ENCODE measurements at regions not wholly inside any gene's neighbourhood (a gene's known extent, or its start where the extent isn't known, plus 50 kb on each side); places are given as distances from the start of the nearest gene placed in this dataset.
"Not testable (repeated sequence)": the region's sequence is repeated elsewhere in the genome, so short reads cannot be mapped to it uniquely, and the experiment has no call there.

DNA sequence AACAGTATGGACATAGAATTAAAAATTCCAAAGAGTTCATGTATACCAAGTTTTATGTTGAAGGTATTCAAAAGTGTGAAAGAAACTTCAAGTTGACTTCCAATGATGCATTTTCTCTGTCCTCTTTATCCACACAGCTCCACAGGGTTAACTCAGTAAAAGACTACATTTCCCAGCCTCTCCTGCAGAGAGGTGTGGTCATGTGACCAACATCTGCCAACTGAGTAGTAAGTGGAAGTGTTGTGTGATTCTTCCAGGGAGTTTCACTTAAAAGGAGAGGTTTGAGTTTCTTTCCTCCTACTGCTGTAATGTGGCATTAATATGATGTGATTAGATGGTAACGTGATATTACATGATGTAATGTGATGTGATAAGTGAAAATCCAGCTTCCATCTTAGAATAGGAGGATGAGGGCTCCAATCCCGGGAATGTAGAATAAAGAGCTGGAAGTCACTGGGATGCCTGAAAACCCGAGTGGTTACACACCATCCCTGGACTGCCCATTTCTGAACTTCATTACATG is 280.6 kb downstream of the ARRDC4 start:
- no peak for FAIRE-seq
- DNase-seq (ENCODE audit: insufficient read length, low spot score), result peak; percentile 8

DNA sequence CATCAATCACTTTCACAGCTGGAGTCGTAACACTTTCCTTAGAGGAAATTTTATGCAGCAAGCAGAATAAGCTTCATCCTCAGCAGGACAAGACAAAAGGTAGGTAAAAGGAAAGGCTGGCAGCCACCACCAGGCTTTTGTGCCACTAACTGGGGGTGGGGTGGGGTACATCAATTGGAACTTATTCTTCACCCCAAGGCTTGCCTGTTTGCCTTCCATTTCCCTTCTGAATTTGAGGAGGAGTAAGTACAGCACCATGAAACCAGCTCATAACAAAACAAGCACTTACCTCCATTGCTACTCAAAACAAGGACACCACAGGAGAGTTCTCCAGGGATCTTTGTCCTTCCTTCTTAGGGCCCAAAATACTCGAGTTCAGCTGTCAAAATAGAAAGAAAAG is 296.8 kb downstream of the ARRDC4 start:
- FAIRE-seq (no peak), DNase-seq (ENCODE audit: insufficient read length, low spot score) (no peak)

DNA sequence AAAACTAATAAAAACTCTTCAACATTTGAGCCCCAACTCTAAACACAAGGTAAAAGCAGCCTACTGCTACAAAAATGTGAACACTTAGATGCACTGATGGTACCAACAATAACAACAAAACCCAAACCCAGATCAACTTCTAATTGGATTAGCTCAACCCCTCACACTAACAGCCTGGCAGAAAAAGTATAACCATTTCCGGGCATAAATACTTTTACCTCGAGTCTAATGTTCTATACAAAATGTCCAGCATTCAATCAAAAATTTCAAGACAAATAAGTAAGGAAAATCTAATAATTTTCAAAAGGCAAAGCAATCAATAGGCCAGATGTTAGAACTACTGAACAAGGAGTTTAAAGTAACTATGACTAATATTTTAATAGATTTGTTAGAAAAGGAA is 303.3 kb downstream of the ARRDC4 start:
- FAIRE-seq (no peak), DNase-seq (ENCODE audit: insufficient read length, low spot score) (no peak)

DNA sequence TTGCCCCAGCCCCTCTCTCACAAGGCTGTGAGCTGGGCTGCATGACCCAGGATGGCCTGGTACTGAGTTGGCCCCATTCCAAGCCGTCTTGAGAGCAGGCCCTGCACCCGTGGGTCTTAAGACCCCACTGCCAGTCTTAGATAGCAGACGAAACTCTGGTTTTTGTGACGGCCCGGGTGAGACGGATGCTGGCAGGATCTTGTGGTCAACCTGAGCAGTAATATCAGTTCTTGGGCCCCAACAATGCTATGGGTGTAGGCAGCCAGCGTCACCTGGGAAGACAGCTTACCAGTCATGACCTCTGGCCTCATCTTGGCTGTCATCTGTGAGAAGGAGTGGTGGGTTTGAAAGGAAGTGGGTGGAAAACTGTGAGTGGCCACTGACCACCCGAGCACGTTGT is 305.8 kb downstream of the ARRDC4 start:
- no peak for FAIRE-seq
- no peak for DNase-seq (ENCODE audit: insufficient read length, low spot score)

DNA sequence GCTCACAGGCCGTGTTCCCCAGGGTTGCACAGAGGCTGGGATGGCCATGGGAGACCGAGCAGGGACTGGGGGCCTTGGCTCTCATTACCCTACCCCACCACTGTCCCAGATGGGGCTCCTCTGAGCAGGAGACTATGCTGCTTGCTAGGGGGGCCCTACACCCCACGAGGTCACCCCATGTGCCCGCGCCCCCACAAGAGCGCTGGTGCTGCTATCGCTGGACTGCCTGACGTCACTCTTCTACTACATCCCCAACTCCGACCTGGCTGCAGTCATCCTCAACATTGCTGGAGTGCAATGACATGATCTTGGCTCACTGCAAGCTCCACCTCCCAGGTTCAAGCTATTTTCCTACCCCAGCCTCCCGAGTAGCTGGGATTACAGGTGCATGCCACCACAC is 307.7 kb downstream of the ARRDC4 start:
- DNase-seq (ENCODE audit: insufficient read length, low spot score) (no peak), FAIRE-seq (no peak)

DNA sequence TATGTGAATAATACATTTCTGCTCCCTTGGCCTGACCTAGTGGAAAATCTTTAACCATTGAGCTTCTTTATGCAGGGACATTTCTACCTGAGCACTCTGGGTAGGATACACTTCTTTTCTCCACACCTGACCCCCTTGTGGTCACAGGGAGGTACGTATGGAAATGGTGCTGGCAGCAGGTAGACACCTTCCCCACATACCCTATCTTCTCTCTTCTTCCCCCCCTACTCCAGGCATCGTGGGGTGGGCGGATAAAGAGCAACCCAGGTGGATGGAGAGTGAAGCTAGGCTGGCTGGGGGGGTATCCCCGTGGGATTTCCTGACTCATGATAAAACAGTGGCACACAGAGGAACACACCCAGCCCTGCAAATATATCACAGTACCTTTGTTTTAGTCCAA is 312.1 kb downstream of the ARRDC4 start:
- FAIRE-seq (no peak), DNase-seq (ENCODE audit: insufficient read length, low spot score) (no peak)

DNA sequence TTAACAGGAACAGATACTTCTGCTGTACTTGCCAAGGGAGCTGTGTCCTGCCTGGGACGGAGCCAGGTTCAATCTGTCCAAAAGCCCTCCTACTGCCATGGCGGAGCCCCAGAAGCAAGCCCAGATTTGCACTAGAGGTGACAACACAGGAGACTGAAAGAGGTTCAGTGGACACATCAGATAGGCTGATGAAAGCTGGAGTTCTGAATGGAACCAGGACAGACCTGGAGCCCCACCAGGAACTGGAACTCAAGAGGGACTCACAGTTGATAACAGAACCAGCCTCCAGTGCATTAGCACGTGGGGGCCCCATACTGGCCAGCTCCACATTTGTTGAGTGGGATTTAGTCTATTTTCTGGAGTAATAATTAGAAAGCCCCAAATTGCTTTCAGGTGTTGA is 315.5 kb downstream of the ARRDC4 start:
- FAIRE-seq (no peak), DNase-seq (ENCODE audit: insufficient read length, low spot score) (no peak)

DNA sequence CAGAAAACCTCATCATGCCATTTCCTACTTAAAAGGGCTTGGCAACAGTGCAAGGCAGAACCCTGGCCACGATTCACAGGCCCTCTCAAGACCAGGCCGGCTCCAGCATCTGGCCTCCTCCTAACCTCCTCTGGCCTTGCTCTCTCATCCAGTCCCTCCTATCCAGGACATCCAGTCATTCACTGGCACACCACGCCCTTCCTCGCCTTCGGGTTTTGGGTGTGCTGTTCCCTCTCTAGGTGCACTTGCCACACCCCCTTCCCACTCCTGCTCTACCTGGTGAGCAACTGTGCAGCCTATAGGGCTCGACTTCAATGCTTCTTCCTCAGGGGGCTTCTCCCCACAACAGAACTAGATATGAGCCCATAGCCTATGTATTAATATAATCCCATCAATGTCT is 317.1 kb downstream of the ARRDC4 start:
- no peak for DNase-seq (ENCODE audit: insufficient read length, low spot score)
- no peak for FAIRE-seq

DNA sequence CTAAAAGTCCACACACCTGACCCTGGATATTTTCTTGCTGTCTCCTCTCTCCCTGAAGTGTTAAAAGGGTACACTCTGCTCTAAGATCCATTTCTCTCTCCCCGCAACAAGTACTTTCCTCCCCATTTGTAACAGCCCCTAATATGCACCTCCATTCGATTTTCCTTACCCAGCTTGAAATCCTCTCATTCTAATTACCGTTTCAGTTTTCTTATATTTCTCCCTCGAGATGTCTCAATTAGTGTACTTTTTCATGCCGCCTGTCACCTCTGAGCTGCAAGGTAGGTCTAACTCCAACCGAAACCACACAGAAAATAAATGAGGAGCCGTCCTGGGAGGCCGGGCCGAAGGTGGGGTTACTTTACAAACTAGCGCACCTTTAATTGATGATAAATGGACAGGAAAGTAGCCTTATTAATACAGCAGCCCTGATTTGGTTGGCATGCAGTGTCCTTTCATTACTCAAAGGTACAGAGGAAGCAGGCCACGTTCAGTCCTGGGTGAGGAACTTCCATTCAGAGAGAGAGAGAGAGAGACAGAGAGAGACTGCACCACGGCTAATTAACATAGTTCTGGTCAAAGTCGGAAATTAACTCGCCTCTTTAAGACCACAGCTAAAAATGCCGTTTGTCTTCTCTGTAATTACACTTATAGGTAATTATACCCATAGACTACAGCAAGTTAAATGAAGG is 319.9 kb downstream of the ARRDC4 start:
- DNase-seq (ENCODE audit: insufficient read length, low spot score), result no peak
- FAIRE-seq, result no peak

DNA sequence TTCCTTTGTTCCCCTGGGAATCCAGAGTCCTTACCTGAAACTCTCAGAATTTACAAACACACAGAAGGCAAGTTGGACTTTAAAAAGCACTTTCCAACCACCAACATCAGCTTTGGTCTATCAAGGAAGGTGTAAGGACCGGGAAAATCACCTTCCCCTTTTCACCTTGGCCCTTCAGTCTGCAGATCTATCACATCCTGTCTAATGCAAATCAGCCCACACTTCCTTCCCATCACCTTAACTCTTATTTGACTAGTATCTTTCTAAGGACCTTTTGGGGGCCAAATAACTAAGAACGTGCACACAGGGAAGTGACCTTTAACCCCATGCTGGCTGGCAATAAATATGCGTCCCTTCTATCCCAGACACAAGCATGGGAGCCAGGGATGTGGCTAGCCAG is 320.6 kb downstream of the ARRDC4 start:
- DNase-seq (ENCODE audit: insufficient read length, low spot score), result no peak

DNA sequence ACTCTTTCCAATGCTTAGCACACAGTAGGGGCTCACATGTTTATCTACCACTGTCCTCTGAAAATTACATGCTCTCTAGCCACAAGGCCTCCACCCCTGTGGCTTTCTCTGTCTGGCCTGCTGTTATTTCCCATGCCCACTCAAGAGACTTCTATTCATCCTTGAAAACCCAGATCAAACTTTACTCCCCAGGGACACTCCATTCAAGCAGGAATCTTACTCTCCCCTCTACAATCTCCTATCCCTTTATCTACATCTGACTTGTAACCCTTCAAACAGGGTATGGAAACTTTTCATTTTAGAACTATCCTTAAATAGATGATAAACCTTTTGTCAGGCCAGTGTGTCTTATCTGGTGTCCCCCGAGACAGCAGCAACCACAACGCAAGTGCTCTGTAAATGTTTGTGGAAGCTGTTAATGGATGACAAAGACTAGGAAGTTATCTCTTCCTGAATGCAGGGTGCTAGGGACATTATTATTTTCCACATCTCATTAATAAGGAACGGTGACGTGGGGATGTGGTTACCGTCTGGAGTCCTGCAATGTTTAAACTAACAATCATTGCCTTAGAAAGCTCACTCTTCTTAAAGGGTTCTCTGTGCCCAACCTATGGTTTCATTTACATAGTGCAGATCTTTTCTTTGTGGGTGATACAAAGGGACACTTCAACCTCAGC is 322.3 kb downstream of the ARRDC4 start:
- DNase-seq (ENCODE audit: insufficient read length, low spot score), result no peak

More for the DNA sequence above, 320.6 kb downstream of the ARRDC4 start:
- FAIRE-seq, result no peak

DNA sequence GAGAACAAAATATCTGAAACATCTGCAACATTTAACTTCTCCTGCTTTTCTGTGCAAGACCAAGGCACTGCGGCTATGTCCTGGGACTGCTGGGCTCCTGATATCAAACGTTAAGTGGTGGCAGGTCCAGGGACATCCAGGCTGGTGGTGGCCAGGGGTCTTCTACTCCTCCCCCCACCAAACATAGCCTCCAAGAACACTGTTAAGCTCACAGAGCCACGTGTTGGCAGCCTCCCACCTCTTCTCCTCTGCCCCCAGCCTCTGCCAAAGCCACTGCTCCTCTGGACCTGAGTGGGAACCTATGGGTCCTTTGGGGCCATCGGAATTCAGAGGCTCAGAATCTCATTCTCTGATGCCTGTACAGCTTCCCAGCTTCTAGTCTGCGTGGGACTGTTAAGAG is 325.7 kb downstream of the ARRDC4 start:
- DNase-seq (ENCODE audit: insufficient read length, low spot score), result no peak
- no peak for FAIRE-seq

More for the DNA sequence above, 322.3 kb downstream of the ARRDC4 start:
- FAIRE-seq, result no peak

DNA sequence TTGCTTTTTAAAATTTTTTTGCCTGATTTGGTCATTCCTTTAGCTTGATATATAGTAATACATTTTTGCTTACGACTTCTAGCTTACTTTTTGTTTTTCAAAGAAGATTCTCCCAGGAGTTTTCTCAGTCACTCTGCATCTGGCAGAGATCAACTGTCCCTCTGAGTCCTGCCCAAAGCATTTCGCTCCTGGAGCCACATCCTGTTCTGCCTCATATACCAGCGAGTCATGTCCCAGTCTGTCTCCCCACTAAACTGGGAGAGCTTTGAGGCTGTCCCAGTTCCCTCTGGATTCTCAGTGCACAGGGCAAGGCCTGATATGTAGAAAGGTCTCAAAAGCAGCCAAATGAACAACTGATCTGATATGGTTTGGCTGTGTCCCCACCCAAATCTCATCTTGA is 326.3 kb downstream of the ARRDC4 start:
- FAIRE-seq (no peak), DNase-seq (ENCODE audit: insufficient read length, low spot score) (no peak)

DNA sequence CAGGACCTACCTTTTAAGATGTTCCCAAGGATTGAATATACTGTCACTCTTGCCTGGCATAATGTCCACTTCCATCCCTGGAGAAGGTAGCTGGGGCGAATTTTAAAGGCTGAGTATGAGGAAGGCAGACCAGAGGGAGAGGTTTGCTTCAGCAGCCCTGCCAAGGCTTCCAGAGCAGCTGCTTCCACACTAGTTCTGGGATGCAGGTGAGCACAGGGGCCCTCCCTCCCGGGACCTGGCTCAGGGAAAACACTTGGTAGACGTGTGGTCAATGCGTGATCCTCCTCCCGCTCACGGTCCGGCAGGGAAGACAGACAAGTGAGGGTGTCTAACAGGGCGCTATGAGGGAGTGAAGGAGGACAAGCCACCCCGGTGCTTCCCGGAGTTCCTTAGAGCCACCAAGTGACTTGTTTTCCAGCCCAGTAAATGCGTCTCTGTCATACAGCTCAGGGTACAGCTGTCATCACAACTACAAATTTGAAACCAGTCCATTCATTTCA is 327.6 kb downstream of the ARRDC4 start:
- FAIRE-seq (no peak), DNase-seq (ENCODE audit: insufficient read length, low spot score) (no peak)

DNA sequence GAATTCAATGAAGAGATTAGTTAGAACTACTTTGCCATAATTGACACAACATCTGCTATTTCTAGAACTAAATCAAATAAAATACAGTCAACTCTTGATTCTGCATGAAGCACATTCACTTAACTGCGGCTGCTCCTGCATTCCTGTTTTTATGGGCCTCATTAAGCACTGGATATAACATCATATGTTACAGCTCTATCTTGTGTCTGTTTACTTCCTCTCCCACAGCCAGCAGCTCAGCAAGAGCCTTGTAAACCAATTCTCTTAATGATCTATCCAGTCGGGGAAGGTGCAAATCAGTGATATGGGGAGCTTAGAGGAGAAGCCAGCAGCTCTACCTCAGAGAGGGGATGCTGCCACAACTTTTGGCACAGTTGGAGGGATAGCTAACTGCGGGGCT is 329.2 kb downstream of the ARRDC4 start:
- no peak for DNase-seq (ENCODE audit: insufficient read length, low spot score)
- FAIRE-seq, result no peak

DNA sequence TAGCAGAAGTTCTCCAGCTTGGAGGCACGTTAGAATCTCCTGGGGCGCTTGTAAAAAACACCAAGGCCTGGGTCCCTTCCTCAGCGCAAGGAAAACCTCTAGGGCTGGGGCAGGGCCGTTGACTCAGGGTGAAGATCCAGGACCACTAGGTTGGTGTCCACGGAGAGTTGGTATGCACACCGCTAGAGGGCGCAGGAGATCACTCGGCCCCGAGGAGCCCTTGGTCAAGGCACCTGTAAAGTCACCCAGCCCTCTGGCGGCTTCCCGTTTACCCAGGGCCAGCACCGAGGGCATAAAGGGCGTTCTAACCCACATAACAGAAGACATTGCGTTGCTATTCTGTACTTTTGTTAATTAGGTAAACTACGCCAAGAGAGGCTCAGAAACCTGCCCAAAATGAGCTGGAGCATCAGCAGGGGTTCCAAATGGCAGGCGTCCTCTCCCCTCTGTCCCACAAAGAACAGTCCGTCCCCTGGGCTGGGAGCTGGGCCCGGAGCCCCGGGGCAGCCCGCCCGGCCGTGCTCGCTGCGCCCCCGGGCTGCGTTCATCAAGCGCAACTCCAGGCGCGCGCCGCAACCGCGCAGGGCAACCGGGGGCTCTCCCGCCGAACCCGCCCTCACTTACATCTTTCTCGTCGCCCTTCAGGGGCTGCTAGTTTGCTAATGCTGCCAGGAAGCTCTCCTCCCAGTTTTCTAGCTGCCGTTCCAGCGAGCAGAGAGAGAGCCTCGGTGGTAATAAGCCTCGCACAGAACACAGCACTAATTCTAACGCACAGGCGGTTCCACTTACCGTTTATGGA is 332.1 kb downstream of the ARRDC4 start:
- FAIRE-seq, result no peak
- DNase-seq (ENCODE audit: insufficient read length, low spot score), result peak; percentile 62

DNA sequence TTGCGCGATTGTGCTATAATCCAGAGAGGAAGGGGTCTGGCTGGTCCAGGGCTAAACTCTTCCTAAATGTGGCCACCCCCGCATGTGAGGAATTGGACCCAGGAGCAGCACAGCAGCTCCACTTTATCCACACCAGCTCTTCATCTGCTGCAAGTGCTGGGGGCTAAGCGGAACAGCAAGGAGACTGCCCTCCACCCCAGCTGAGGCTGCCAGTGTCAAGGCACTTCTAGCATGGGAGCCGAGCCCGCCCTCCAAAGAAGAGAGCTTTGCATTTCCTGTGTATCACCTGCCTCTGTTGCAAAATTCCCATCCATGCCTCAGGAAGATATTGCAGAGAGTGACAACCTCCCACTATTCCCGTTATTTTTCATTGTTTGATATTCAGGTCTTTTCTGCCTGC is 333.6 kb downstream of the ARRDC4 start:
- FAIRE-seq (no peak), DNase-seq (ENCODE audit: insufficient read length, low spot score) (no peak)

DNA sequence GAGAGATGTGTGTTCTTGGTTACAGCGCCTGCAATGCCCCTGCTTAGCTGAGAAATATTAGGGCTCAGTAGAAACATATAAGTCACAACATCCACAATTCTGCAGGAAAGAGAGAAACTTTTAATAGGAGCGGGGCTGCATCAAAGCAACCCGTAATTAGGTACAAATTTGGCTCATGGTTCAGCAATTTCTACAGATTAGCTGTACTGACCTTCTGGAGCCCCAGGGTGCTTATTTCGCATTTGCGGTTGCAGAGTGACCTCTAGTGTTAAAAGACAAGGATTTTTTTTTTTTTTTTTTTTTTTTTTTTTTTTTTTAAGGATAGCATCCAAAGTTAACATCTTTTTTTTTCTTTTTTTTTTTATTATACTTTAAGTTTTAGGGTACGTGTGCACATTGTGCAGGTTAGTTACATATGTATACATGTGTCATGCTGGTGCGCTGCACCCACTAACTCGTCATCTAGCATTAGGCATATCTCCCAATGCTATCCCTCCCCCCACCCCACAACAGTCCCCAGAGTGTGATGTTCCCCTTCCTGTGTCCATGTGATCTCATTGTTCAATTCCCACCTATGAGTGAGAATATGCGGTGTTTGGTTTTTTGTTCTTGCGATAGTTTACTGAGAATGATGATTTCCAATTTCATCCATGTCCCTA is 334.7 kb downstream of the ARRDC4 start:
- peak; percentile 59 for DNase-seq (ENCODE audit: insufficient read length, low spot score)
- FAIRE-seq, result not testable (repeated sequence)

DNA sequence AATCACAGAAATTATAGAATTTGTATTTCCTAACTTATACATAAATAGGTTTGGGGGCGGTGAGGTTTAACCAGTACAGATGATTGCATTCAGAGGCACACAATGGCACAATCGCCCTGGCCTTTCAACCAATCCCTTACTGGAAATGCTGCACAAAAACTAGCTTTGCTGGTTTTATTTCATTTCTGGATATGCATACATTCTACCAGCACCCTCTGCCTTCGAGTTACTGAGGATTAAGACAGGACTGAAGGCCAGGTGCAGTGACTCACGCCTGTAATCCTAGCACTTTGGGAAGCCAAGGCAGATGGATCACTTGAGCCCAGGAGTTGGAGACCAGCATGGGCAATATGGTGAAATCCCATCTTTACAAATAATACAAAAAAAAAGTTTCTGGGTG is 336.1 kb downstream of the ARRDC4 start:
- DNase-seq (ENCODE audit: insufficient read length, low spot score) (no peak), FAIRE-seq (no peak)

DNA sequence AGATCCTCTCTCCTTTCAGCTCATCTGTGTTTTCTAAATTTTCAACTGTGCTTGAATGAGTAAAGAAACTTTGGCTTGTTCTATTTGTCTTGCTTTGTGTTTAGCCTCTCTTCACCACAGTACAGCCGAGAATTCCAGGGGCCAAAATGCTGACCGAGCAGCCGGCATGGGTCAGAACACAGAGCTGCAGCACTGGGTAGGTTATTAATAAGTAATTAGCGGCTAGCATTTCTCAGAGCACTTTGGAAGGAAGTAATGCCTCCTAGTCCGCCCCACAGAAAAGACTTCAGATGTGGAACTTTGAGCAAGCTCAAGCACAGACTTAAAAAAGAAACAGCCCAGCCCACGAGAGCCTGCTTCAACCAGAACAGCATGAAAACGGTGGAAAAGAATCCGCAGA is 343.9 kb downstream of the ARRDC4 start:
- DNase-seq (ENCODE audit: insufficient read length, low spot score) (no peak), FAIRE-seq (no peak)

DNA sequence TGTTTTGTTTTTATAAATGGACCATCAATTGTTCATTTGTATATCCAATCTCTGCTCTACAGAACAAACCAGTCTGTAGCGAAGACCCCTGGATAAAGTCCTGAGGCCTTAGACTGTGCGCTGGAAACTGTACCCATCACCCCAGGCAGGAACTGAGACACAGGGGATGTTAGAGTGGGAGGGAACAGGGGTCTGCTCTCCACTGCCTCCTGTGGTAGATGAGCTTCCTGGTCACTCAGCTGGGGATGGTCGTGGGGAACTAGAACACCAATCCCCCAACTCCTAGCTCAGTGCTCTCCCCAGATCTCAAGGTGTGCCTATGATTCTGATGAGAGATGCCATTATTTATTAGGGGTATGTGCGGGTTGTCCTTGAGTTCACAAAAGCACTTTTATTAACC is 340.2 kb upstream of the IGF1R start:
- FAIRE-seq (no peak), DNase-seq (ENCODE audit: insufficient read length, low spot score) (no peak)
